Kidney (tissue), 13 donors: ENCODE measurements at regions not wholly inside any gene's neighbourhood (a gene's known extent, or its start where the extent isn't known, plus 50 kb on each side); places are given as distances from the start of the nearest gene placed in this dataset.
"Not testable (repeated sequence)": the region's sequence is repeated elsewhere in the genome, so short reads cannot be mapped to it uniquely, and the experiment has no call there.

ENCODE experiments used
- DNase-seq, 5 donors: peaks; one replicate each; pipeline ENCODE4 v3.0.0-alpha.2; 2013 to 2020
- FAIRE-seq: peaks from 2 replicates; lab custom pipeline; 2012; peaks lifted over from hg19 to GRCh38; lab: Jason Lieb, UNC
- H3K27ac ChIP-seq, 2 donors: one replicate each; pipeline ENCODE4 v1.7.0; 2013; ENCODE audit warnings: low read depth in 2 of 2, low read length in 2 of 2, inconsistent platforms in 1 of 2
- H3K27me3 ChIP-seq: one replicate; pipeline ENCODE4 v1.7.1; 2013; ENCODE audit warnings: low read length, inconsistent platforms; ENCODE audit not compliant: control insufficient read depth, insufficient read depth
- H3K36me3 ChIP-seq, 3 donors: one replicate each; pipeline versions ENCODE4 v1.7.0 to v1.7.1; 2013; ENCODE audit warnings: low read length in 3 of 3, control low read depth in 1 of 3, inconsistent platforms in 1 of 3; ENCODE audit not compliant: insufficient read depth in 3 of 3, control insufficient read depth in 2 of 3
- H3K4me1 ChIP-seq, 3 donors: one replicate each; pipeline versions ENCODE4 v1.7.0 to v1.7.1; 2013; ENCODE audit warnings: low read length in 3 of 3, inconsistent platforms in 1 of 3, low read depth in 1 of 3; ENCODE audit not compliant: control insufficient read depth in 2 of 3, insufficient read depth in 2 of 3
- H3K4me3 ChIP-seq, 3 donors: one replicate each; pipeline versions ENCODE4 v1.7.0 to v1.8.1; 2013; ENCODE audit warnings: low read length in 3 of 3, control low read depth in 1 of 3, inconsistent platforms in 1 of 3
- H3K9ac ChIP-seq, 3 donors: one replicate each; pipeline versions ENCODE4 v1.7.0 to v1.7.1; 2013; ENCODE audit warnings: low read length in 3 of 3, control low read depth in 1 of 3, inconsistent platforms in 1 of 3
- H3K9me3 ChIP-seq, 3 donors: one replicate each; pipeline versions ENCODE4 v1.7.0 to v1.7.1; 2013; ENCODE audit warnings: low read length in 3 of 3, control low read depth in 1 of 3, inconsistent platforms in 1 of 3; ENCODE audit not compliant: control insufficient read depth in 2 of 3, insufficient read depth in 1 of 3
- intact Hi-C: fragments of 100-400 bp; cut with DNase I; formaldehyde crosslinking; loops from one replicate; pipeline ENCODE4 v1.11.1; 2022
- TF ChIP-seq, protein P1 (sequence below): IDR thresholded peaks from 3 replicates; pipeline ENCODE4 v1.5.1; 2012; ENCODE audit warnings: mild to moderate bottlenecking, moderate library complexity, borderline replicate concordance; ENCODE audit not compliant: insufficient read depth; ENCODE audit errors: extremely low read depth
- donor health status: control.
- donor health status: control.
- donor health status: control.
- donor health status: control.
- donor health status: control.
- donor health status: DM: yes; HTN: yes; CAD: no.
- donor health status: Normal renal cell carcinoma (clear cell type).

DNA sequence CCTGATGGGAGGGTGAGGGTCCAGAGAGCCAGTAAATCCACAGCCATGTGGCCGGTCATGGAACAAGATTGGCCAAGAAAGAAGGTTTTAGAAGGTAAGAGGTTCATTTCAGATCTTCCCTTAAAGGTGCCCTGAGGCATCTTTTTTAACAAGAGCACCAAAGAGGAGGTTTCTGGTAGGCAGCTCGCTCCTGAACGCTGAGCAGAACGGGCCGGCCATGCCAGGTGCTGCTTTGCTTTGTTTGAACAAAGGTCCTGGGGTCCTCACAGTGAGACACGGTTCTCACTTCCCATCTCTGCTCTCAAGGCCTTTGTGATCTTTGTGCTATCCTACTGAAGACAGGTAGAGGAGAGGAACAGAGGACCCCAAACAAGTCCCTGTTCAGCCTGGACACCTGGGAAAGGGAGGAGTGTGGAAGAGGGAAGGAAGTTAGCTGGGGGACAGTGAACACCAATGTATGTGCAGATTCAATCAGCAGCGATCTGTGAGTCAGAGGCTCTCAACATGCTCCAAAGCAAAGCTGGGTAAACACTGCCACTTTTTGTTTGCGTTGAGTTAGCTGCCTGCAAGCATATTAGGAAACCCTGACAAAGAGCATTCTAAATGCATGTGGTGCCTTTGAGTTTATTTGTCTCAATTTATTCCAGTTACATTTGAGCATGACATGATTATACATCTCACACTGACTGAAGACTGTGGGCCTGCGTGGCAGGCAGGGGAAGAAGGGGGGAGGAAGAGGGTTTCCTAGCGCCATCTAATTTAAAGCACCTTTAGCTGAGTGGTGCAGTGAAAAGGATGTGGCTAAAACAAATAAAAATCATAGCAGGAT, 102.4 kb downstream of the ASB1 start:
- no peak for FAIRE-seq
- intact Hi-C loops, result no loop called here
- TF ChIP-seq, protein P1, sequence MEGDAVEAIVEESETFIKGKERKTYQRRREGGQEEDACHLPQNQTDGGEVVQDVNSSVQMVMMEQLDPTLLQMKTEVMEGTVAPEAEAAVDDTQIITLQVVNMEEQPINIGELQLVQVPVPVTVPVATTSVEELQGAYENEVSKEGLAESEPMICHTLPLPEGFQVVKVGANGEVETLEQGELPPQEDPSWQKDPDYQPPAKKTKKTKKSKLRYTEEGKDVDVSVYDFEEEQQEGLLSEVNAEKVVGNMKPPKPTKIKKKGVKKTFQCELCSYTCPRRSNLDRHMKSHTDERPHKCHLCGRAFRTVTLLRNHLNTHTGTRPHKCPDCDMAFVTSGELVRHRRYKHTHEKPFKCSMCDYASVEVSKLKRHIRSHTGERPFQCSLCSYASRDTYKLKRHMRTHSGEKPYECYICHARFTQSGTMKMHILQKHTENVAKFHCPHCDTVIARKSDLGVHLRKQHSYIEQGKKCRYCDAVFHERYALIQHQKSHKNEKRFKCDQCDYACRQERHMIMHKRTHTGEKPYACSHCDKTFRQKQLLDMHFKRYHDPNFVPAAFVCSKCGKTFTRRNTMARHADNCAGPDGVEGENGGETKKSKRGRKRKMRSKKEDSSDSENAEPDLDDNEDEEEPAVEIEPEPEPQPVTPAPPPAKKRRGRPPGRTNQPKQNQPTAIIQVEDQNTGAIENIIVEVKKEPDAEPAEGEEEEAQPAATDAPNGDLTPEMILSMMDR, result no peak

GRCh38 chr2:238531017-238531645, 104.4 kb downstream of the ASB1 start:
- H3K27me3 ChIP-seq, H3K27ac ChIP-seq, H3K9ac ChIP-seq, H3K36me3 ChIP-seq, H3K4me3 ChIP-seq, intact Hi-C loops, FAIRE-seq, H3K4me1 ChIP-seq: not testable (repeated sequence)
- peaks cover 0 to 33% (median 0%) of the 10 kb centered on the region in 3 donors for H3K9me3 ChIP-seq
- peak in 1 of 5 donors; percentile 21 for DNase-seq

More for the DNA sequence above, 102.4 kb downstream of the ASB1 start:
- Histone ChIP-seq H3K4me3 (no peak overlapping the region), H3K36me3 (no peaks in the 10 kb centered on the region), H3K9me3 (peaks cover 0 to 30% (median 0%) of the 10 kb centered on the region in 3 donors), H3K9ac (no peak overlapping the region), H3K27ac (no peak overlapping the region), H3K27me3 (no peaks in the 10 kb centered on the region), H3K4me1 (no peaks in the 10 kb centered on the region)
- DNase-seq, result peak in 1 of 5 donors; percentile 29

DNA sequence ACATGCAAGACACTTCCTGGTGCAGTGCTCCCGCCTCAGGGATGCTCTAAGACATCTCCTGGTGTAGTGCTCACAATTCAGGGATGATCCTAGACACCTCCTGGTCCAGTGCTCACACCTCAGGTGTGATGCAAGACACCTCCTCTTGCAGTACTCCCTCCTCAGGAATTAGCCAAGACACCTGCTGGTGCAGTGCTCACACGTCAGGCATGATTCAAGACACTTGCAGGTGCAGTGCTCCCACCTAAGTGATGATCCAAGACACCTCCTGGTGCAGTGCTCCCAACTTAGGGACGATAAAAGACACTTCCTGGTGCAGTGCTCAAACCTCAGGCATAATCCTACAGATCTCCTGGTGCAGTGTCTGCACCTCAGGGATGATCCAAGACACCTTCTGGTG, 117.0 kb downstream of the ASB1 start:
- H3K36me3 ChIP-seq, H3K4me3 ChIP-seq, H3K27me3 ChIP-seq, FAIRE-seq, intact Hi-C loops, H3K9ac ChIP-seq, H3K4me1 ChIP-seq, DNase-seq, H3K27ac ChIP-seq: not testable (repeated sequence)
- peaks cover 0 to 60% (median 4%) of the 10 kb centered on the region in 3 donors for H3K9me3 ChIP-seq

- Histone ChIP-seq H3K27me3 (no peaks in the 10 kb centered on the region), H3K27ac (no peak overlapping the region), H3K9me3 (peaks cover 0 to 40% (median 3%) of the 10 kb centered on the region in 3 donors), H3K4me1 (no peaks in the 10 kb centered on the region), H3K9ac (no peak overlapping the region), H3K36me3 (no peaks in the 10 kb centered on the region), H3K4me3 (no peak overlapping the region)
- intact Hi-C loops, result no loop called here
- no peak for DNase-seq
- FAIRE-seq, result no peak
- TF ChIP-seq, protein P1, result no peak
Observed at GRCh38 chr2:238548902-238549462, 122.3 kb downstream of the ASB1 start.
